ENCODE measurements at regions not wholly inside any gene's neighbourhood (a gene's known extent, or its start where the extent isn't known, plus 50 kb on each side); places are given as distances from the start of the nearest gene placed in this dataset.
"Not testable (repeated sequence)": the region's sequence is repeated elsewhere in the genome, so short reads cannot be mapped to it uniquely, and the experiment has no call there.

GRCh38 chr4:188661502-188661901, 522.3 kb downstream of the TRIML1 start:
- Histone ChIP-seq H3K9ac (ENCODE audit: low read depth, low read length) (no peak overlapping the region), H3K4me3 (ENCODE audit: low read length) (no peak overlapping the region), H3K4me1 (ENCODE audit: insufficient read depth, low read length) (0 out of 2 replicates have a peak, but pooled peaks cover 8% of the 10 kb centered on the region), H3K36me3 (ENCODE audit: insufficient read depth, low read length) (no peaks in the 10 kb centered on the region), H3K9me3 (ENCODE audit: insufficient read depth, low read depth, low read length) (no peaks in the 10 kb centered on the region), H3K27ac (ENCODE audit: low read depth, low read length) (no peak overlapping the region), H3K27me3 (ENCODE audit: insufficient read depth, low read length) (no peaks in the 10 kb centered on the region)
- WGBS: 88% methylated on average over 1 of the region's 2 CpGs

GRCh38 chr4:188663369-188663768, 524.1 kb downstream of the TRIML1 start:
- H3K36me3 ChIP-seq (ENCODE audit: insufficient read depth, low read length): no peaks in the 10 kb centered on the region
- H3K27me3 ChIP-seq (ENCODE audit: insufficient read depth, low read length): no peaks in the 10 kb centered on the region
- H3K4me1 ChIP-seq (ENCODE audit: insufficient read depth, low read length): 0 out of 2 replicates have a peak, but pooled peaks cover 8% of the 10 kb centered on the region
- no peak overlapping the region for H3K27ac ChIP-seq (ENCODE audit: low read depth, low read length)
- WGBS: 86% methylated on average over 9 of the region's 9 CpGs
- no peak overlapping the region for H3K4me3 ChIP-seq (ENCODE audit: low read length)
- no peak overlapping the region for H3K9ac ChIP-seq (ENCODE audit: low read depth, low read length)
- H3K9me3 ChIP-seq (ENCODE audit: insufficient read depth, low read depth, low read length): no peaks in the 10 kb centered on the region

- Histone ChIP-seq H3K9me3 (ENCODE audit: insufficient read depth, low read depth, low read length) (no peaks in the 10 kb centered on the region), H3K4me3 (ENCODE audit: low read length) (no peak overlapping the region), H3K9ac (ENCODE audit: low read depth, low read length) (no peak overlapping the region), H3K36me3 (ENCODE audit: insufficient read depth, low read length) (no peaks in the 10 kb centered on the region), H3K27me3 (ENCODE audit: insufficient read depth, low read length) (no peaks in the 10 kb centered on the region), H3K27ac (ENCODE audit: low read depth, low read length) (no peak overlapping the region), H3K4me1 (ENCODE audit: insufficient read depth, low read length) (0 out of 2 replicates have a peak, but pooled peaks cover 8% of the 10 kb centered on the region)
- WGBS: 73% methylated on average over 13 of the region's 13 CpGs
Measured at GRCh38 chr4:188665491-188666457, 526.5 kb downstream of the TRIML1 start.

- not testable (repeated sequence) for H3K9ac ChIP-seq (ENCODE audit: low read depth, low read length); H3K36me3 ChIP-seq (ENCODE audit: insufficient read depth, low read length); H3K27me3 ChIP-seq (ENCODE audit: insufficient read depth, low read length); H3K27ac ChIP-seq (ENCODE audit: low read depth, low read length); H3K9me3 ChIP-seq (ENCODE audit: insufficient read depth, low read depth, low read length); H3K4me3 ChIP-seq (ENCODE audit: low read length)
- H3K4me1 ChIP-seq (ENCODE audit: insufficient read depth, low read length): peaks cover 14% of the 10 kb centered on the region; the same call in 1 of the 2 replicates
- 95% methylated on average over 3 of the region's 3 CpGs for WGBS
Measured at GRCh38 chr4:188678691-188679090, 539.5 kb downstream of the TRIML1 start.

GRCh38 chr4:188680004-188680666, 540.9 kb downstream of the TRIML1 start:
- no peak overlapping the region for H3K27ac ChIP-seq (ENCODE audit: low read depth, low read length)
- H3K4me1 ChIP-seq (ENCODE audit: insufficient read depth, low read length): peaks cover 14% of the 10 kb centered on the region; the same call in 1 of the 2 replicates
- H3K9me3 ChIP-seq (ENCODE audit: insufficient read depth, low read depth, low read length): peaks cover 1% of the 10 kb centered on the region; the same call in 1 of the 2 replicates
- no peak overlapping the region for H3K4me3 ChIP-seq (ENCODE audit: low read length)
- 68% methylated on average over 12 of the region's 12 CpGs for WGBS
- H3K9ac ChIP-seq (ENCODE audit: low read depth, low read length): no peak overlapping the region
- no peaks in the 10 kb centered on the region for H3K27me3 ChIP-seq (ENCODE audit: insufficient read depth, low read length)
- H3K36me3 ChIP-seq (ENCODE audit: insufficient read depth, low read length): no peaks in the 10 kb centered on the region

GRCh38 chr4:188680667-188681063, 541.4 kb downstream of the TRIML1 start:
- no peaks in the 10 kb centered on the region for H3K36me3 ChIP-seq (ENCODE audit: insufficient read depth, low read length)
- no peaks in the 10 kb centered on the region for H3K9me3 ChIP-seq (ENCODE audit: insufficient read depth, low read depth, low read length)
- H3K27me3 ChIP-seq (ENCODE audit: insufficient read depth, low read length): no peaks in the 10 kb centered on the region
- 94% methylated on average over 14 of the region's 14 CpGs for WGBS
- H3K4me3 ChIP-seq (ENCODE audit: low read length): no peak overlapping the region
- H3K9ac ChIP-seq (ENCODE audit: low read depth, low read length): no peak overlapping the region
- no peak overlapping the region for H3K27ac ChIP-seq (ENCODE audit: low read depth, low read length)
- peaks cover 14% of the 10 kb centered on the region; the same call in 1 of the 2 replicates for H3K4me1 ChIP-seq (ENCODE audit: insufficient read depth, low read length)

- Histone ChIP-seq H3K36me3 (ENCODE audit: insufficient read depth, low read length) (no peaks in the 10 kb centered on the region), H3K9ac (ENCODE audit: low read depth, low read length) (no peak overlapping the region), H3K9me3 (ENCODE audit: insufficient read depth, low read depth, low read length) (no peaks in the 10 kb centered on the region), H3K4me1 (ENCODE audit: insufficient read depth, low read length) (peaks cover 14% of the 10 kb centered on the region; the same call in 1 of the 2 replicates), H3K27me3 (ENCODE audit: insufficient read depth, low read length) (no peaks in the 10 kb centered on the region), H3K4me3 (ENCODE audit: low read length) (no peak overlapping the region), H3K27ac (ENCODE audit: low read depth, low read length) (no peak overlapping the region)
- WGBS: 92% methylated on average over 2 of the region's 2 CpGs
Measured at GRCh38 chr4:188682321-188682720, 543.1 kb downstream of the TRIML1 start.

- H3K27ac ChIP-seq (ENCODE audit: low read depth, low read length): no peak overlapping the region
- no peak overlapping the region for H3K9ac ChIP-seq (ENCODE audit: low read depth, low read length)
- H3K4me3 ChIP-seq (ENCODE audit: low read length): no peak overlapping the region
- H3K9me3 ChIP-seq (ENCODE audit: insufficient read depth, low read depth, low read length): no peaks in the 10 kb centered on the region
- H3K36me3 ChIP-seq (ENCODE audit: insufficient read depth, low read length): no peaks in the 10 kb centered on the region
- H3K4me1 ChIP-seq (ENCODE audit: insufficient read depth, low read length): peaks cover 14% of the 10 kb centered on the region; the same call in 1 of the 2 replicates
- H3K27me3 ChIP-seq (ENCODE audit: insufficient read depth, low read length): no peaks in the 10 kb centered on the region
- WGBS: 91% methylated on average over 2 of the region's 2 CpGs
Measured at GRCh38 chr4:188683571-188683970, 544.3 kb downstream of the TRIML1 start.

GRCh38 chr4:188688956-188689355, 549.7 kb downstream of the TRIML1 start:
- Histone ChIP-seq H3K27me3 (ENCODE audit: insufficient read depth, low read length) (no peaks in the 10 kb centered on the region), H3K9ac (ENCODE audit: low read depth, low read length) (no peak overlapping the region), H3K9me3 (ENCODE audit: insufficient read depth, low read depth, low read length) (no peaks in the 10 kb centered on the region), H3K4me1 (ENCODE audit: insufficient read depth, low read length) (no peaks in the 10 kb centered on the region), H3K4me3 (ENCODE audit: low read length) (no peak overlapping the region), H3K36me3 (ENCODE audit: insufficient read depth, low read length) (no peaks in the 10 kb centered on the region), H3K27ac (ENCODE audit: low read depth, low read length) (no peak overlapping the region)
- WGBS: 100% methylated on average over 1 of the region's 2 CpGs

GRCh38 chr4:188691811-188692210, 552.6 kb downstream of the TRIML1 start:
- Histone ChIP-seq H3K9me3 (ENCODE audit: insufficient read depth, low read depth, low read length) (no peaks in the 10 kb centered on the region), H3K27ac (ENCODE audit: low read depth, low read length) (no peak overlapping the region)

GRCh38 chr4:188695261-188695660, 556.0 kb downstream of the TRIML1 start:
- Histone ChIP-seq H3K4me3 (ENCODE audit: low read length) (no peak overlapping the region), H3K27me3 (ENCODE audit: insufficient read depth, low read length) (no peaks in the 10 kb centered on the region), H3K27ac (ENCODE audit: low read depth, low read length) (no peak overlapping the region), H3K9me3 (ENCODE audit: insufficient read depth, low read depth, low read length) (no peaks in the 10 kb centered on the region), H3K9ac (ENCODE audit: low read depth, low read length) (no peak overlapping the region), H3K36me3 (ENCODE audit: insufficient read depth, low read length) (no peaks in the 10 kb centered on the region), H3K4me1 (ENCODE audit: insufficient read depth, low read length) (no peaks in the 10 kb centered on the region)
- 96% methylated on average over 5 of the region's 5 CpGs for WGBS

More at GRCh38 chr4:188691811-188692210, 552.6 kb downstream of the TRIML1 start:
- H3K4me3 ChIP-seq (ENCODE audit: low read length): no peak overlapping the region
- H3K4me1 ChIP-seq (ENCODE audit: insufficient read depth, low read length): no peaks in the 10 kb centered on the region
- no peak overlapping the region for H3K9ac ChIP-seq (ENCODE audit: low read depth, low read length)
- no peaks in the 10 kb centered on the region for H3K36me3 ChIP-seq (ENCODE audit: insufficient read depth, low read length)
- no peaks in the 10 kb centered on the region for H3K27me3 ChIP-seq (ENCODE audit: insufficient read depth, low read length)
- 95% methylated on average over 3 of the region's 4 CpGs for WGBS

Measured in HUES64 (cell line).